ENCODE measurements at regions not wholly inside any gene's neighbourhood (a gene's known extent, or its start where the extent isn't known, plus 50 kb on each side); places are given as distances from the start of the nearest gene placed in this dataset.
A peak's percentile ranks its signal among the peaks of the same experiment; 100 is the strongest.
"Not testable (repeated sequence)": the region's sequence is repeated elsewhere in the genome, so short reads cannot be mapped to it uniquely, and the experiment has no call there.

DNA sequence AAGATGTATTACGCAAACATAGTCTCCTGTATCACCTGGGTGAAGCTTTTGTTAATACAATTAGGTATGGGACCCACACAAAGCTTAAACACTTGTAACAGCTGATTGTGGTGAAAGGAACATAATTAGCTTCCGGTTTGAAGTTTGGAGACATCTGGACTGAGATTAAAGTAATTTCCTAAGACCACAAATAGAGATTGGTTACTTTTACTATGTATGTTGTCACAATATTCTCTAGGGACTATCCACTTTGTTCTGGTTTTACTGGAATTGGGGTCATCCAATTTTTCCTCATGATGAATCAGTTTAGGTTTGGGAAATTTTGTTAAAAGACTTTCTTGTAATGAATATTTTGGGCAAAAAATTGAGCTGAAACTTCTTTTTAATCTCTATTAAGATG, 71.8 kb upstream of the SAMSN1 start:
- H3K4me3 Mint-ChIP-seq: no peak overlapping the region
- H3K27me3 Mint-ChIP-seq: no peaks in the 10 kb centered on the region
- H3K36me3 Mint-ChIP-seq: peaks cover 31 to 55% of the 10 kb centered on the region in 2 donors
- peak overlapping the region; percentile 98 for H3K27ac Mint-ChIP-seq
- ATAC-seq (replicated peaks) (no peak), DNase-seq (no peak)
- peaks cover 13 to 14% of the 10 kb centered on the region in 2 donors for H3K9me3 Mint-ChIP-seq
- H3K4me1 Mint-ChIP-seq: peaks cover 23 to 38% of the 10 kb centered on the region in 2 donors

DNA sequence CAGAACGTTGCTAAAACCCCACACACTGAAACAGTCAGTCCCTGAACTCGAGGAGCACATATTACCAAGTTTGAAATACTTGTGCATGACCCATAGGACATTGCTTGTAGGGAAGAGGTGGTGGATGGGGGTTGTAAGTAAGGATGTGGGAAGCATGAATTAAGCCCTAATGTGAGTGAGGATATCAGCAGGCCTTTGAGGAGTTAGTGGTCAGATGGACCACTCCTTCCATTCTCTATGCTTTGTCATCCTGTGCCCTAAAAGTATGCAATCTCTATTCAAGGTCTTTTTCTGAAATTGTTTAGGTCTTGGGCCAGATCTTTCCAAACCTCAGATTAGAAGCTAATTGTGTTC, 70.9 kb upstream of the SAMSN1 start:
- peak overlapping the region; percentile 98 for H3K27ac Mint-ChIP-seq

DNA sequence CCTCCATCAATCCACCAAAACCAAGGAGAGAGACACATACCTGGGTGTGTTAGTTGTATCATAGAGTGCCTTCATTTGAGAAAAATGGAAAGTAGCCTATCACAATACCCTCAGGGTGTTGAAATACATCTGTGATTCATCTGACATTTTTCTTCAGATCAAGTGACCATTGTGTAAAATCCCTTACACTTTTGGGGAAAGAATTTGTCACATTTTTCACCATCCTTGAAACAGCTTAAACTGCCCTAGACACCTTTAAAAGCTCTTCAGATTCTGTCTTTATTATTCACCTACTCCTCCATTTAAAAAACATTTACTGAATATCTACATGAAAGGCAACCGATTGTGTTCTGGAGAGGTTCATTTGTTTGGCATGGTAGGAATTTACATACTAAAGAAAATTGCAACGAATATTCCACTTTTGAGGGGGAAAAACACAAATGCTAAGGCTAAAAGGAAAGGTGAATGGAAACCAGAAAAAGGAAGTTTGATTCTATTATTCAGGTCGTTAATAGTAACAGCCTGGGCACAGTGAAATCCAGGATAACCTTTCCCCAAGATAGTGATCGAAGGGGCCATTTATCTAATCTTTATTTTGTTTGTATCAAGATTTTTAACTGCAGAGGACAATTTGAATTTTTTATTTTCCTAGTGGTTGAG, 70.4 kb upstream of the SAMSN1 start:
- Mint-ChIP-seq H3K4me3 (peak overlapping the region; percentile 86 to 87), H3K27me3 (no peaks in the 10 kb centered on the region), H3K36me3 (peaks cover 34 to 60% of the 10 kb centered on the region in 2 donors), H3K27ac (peak overlapping the region; percentile 98), H3K4me1 (peaks cover 25 to 41% of the 10 kb centered on the region in 2 donors), H3K9me3 (peaks cover 11% of the 10 kb centered on the region in 2 donors)
- peak; percentile 79 to 82 for ATAC-seq (replicated peaks)
- DNase-seq: no peak

More for the DNA sequence above, 70.9 kb upstream of the SAMSN1 start:
- peak; percentile 13 to 21 for ATAC-seq (replicated peaks)
- DNase-seq: no peak
- Mint-ChIP-seq H3K9me3 (peaks cover 9 to 11% of the 10 kb centered on the region in 2 donors), H3K27me3 (no peaks in the 10 kb centered on the region), H3K36me3 (peaks cover 30 to 56% of the 10 kb centered on the region in 2 donors), H3K4me3 (peak overlapping the region; percentile 86 to 87), H3K4me1 (peaks cover 23 to 38% of the 10 kb centered on the region in 2 donors)

DNA sequence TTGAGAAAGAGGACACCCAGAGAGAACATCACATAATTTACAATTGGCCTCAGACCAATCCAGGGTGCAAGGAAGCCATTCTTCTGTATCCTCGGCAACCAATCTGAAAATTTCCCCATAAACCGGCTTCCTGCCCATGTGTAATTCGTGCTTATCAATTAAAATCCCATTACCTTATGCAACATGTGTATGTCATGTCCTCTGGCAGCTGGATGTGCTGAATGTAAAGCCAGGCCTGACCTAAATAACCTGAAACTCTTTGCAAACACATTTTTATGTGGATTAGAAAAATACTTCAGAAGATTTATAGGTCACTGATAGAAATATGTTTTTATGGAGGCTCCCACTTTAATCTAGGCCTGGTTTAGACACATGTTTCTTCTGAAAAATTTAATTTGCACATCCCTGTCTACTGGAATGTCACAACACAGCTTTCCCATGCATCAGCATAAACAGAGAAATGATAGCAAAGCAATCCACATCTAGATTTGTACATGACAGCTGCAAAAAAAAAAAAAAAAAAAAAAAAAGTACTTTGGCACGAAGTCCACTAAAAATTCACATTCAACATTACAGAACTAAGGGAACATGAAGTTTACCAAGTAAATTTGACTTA, 69.4 kb upstream of the SAMSN1 start:
- DNase-seq: no peak
- Mint-ChIP-seq H3K4me1 (peaks cover 30 to 49% of the 10 kb centered on the region in 2 donors), H3K27me3 (no peaks in the 10 kb centered on the region), H3K27ac (peak overlapping the region; percentile 94), H3K36me3 (peaks cover 45 to 67% of the 10 kb centered on the region in 2 donors), H3K4me3 (peak overlapping the region; percentile 83 to 86), H3K9me3 (peaks cover 12 to 13% of the 10 kb centered on the region in 2 donors)
- no peak for ATAC-seq (replicated peaks)

DNA sequence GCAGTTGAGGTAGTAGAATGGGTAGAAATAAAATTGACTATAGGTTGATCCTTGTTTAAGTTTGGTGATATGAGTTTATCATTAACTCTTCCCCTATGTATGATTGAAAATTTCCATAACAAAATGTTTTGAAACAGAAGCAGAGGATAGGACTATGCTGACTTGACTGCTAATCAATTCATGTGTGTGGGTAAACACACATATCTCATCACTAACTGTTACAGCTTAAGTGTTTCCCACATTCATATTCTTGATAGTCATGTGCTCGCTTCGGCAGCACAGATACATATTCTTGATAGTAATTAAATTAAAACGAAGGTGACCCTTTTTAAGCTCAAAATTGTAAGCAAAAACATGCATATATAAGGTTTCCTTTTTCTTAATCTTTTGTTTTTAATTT, 68.2 kb upstream of the SAMSN1 start:
- no peak for DNase-seq
- H3K36me3 Mint-ChIP-seq: peaks cover 38 to 58% of the 10 kb centered on the region in 2 donors
- peak overlapping the region; percentile 72 to 86 for H3K4me3 Mint-ChIP-seq
- H3K27me3 Mint-ChIP-seq: no peaks in the 10 kb centered on the region
- peaks cover 25 to 40% of the 10 kb centered on the region in 2 donors for H3K4me1 Mint-ChIP-seq
- H3K27ac Mint-ChIP-seq: peak overlapping the region; percentile 73
- peaks cover 6 to 7% of the 10 kb centered on the region in 2 donors for H3K9me3 Mint-ChIP-seq
- ATAC-seq (replicated peaks): no peak

- Mint-ChIP-seq H3K4me3 (peak overlapping the region; percentile 50 to 72), H3K36me3 (peaks cover 38 to 57% of the 10 kb centered on the region in 2 donors), H3K4me1 (peaks cover 25 to 38% of the 10 kb centered on the region in 2 donors), H3K9me3 (peaks cover 6 to 7% of the 10 kb centered on the region in 2 donors), H3K27me3 (no peaks in the 10 kb centered on the region), H3K27ac (no peak overlapping the region)
- no peak for DNase-seq
- no peak for ATAC-seq (replicated peaks)
Observed at GRCh38 chr21:14613486-14614224, 67.5 kb upstream of the SAMSN1 start.

- not testable (repeated sequence) for H3K27me3 Mint-ChIP-seq; H3K4me3 Mint-ChIP-seq; DNase-seq; H3K9me3 Mint-ChIP-seq; ATAC-seq (replicated peaks)
- H3K27ac Mint-ChIP-seq: peak overlapping the region; percentile 88
- peaks cover 47 to 50% of the 10 kb centered on the region in 2 donors for H3K36me3 Mint-ChIP-seq
- peaks cover 9 to 24% of the 10 kb centered on the region in 2 donors for H3K4me1 Mint-ChIP-seq
Observed at GRCh38 chr21:14610119-14610518, 64.0 kb upstream of the SAMSN1 start.

DNA sequence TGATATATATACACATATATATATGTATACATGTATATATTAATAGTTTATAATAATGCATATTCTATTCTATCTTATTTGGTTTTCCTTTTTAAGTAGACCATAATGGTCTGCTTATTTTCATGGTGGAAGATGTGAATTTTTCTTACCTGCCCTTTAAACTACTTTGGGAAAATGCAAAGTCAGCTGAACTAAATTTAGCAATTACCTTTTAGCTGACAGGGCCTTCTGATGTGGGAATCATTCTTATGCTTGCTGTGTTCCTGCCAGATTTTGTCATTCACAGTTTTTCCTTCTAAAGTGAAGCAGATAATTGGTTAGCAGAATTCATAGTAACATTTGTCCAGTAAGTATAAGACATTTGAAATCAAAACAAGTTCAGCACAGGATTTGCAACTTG, 63.2 kb upstream of the SAMSN1 start:
- peaks cover 5 to 6% of the 10 kb centered on the region in 2 donors for H3K9me3 Mint-ChIP-seq
- peaks cover 46 to 51% of the 10 kb centered on the region in 2 donors for H3K36me3 Mint-ChIP-seq
- no peak overlapping the region for H3K27ac Mint-ChIP-seq
- no peak for ATAC-seq (replicated peaks)
- peaks cover 9 to 24% of the 10 kb centered on the region in 2 donors for H3K4me1 Mint-ChIP-seq
- DNase-seq: no peak
- no peak overlapping the region for H3K4me3 Mint-ChIP-seq
- no peaks in the 10 kb centered on the region for H3K27me3 Mint-ChIP-seq

DNA sequence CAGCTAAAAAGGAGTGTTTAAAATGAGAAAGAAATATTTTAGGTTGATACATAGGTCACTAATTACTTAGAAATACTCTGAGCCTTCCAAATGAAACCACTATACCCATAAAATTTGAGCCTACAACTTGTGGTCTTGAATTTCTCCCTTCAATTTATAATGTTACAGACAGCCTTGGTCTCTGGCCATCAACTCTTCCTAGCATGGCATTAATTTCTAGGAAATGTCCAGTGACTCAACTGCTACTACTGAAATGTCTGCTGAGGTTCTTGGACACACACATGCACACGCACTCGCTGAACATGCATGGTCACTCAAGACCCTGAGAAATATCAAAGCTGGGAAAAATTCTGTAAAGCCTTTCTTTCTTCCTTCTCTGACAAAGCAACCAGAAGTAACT, 61.1 kb upstream of the SAMSN1 start:
- ATAC-seq (replicated peaks): no peak
- Mint-ChIP-seq H3K9me3 (peaks cover 3 to 5% of the 10 kb centered on the region in 2 donors), H3K36me3 (peaks cover 48 to 50% of the 10 kb centered on the region in 2 donors), H3K27ac (no peak overlapping the region), H3K4me1 (peaks cover 16 to 36% of the 10 kb centered on the region in 2 donors), H3K4me3 (no peak overlapping the region), H3K27me3 (no peaks in the 10 kb centered on the region)
- DNase-seq: no peak

DNA sequence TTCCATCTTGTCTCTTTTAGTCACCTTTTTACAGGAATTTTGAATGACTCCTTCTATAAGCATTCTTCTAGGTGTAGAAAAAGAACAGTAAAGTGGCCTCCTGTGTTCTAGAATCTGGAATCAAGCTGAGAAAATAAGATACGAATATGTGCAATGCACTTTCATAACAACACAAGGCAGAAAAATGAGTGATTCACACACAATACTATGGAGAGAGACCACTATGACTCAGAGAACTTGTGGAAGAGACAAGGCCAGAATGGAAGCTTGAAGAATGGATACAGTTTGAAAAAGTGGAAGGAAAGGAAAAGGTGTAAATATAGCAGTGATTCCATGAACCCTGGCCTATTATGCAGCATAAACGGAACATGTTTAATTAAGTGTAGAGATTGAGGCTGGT, 57.1 kb upstream of the SAMSN1 start:
- Mint-ChIP-seq H3K36me3 (peaks cover 49 to 61% of the 10 kb centered on the region in 2 donors), H3K9me3 (no peaks in the 10 kb centered on the region), H3K4me1 (peaks cover 6 to 26% of the 10 kb centered on the region in 2 donors), H3K27ac (peak overlapping the region; percentile 1), H3K27me3 (no peaks in the 10 kb centered on the region), H3K4me3 (no peak overlapping the region)
- ATAC-seq (replicated peaks) (no peak), DNase-seq (no peak)

DNA sequence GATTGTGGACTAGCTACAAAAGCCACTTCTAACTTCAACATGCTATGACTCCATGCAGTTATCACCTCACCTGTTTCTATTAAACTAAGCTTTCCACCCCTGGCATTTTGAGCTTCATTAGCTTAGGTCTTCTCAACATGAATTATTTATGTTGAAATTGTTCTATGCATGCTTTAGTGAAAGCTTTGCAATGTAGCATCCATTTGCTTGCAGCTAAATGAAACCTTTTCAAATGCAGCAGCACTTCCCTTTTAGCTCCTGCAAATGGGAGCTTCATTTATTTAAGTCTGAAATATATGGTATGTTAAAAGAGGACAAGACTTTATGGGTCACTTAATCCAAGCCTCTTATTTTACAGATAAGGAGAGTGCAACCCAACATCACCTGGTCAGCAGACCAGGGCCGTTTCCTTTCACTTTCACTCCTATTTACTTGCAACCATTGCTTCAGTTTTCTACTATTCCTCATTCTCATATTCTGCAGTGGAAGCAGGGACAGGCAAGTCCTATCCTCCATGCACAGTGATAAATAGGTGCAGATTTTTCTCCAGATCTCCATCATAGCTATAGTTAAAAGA, 56.4 kb upstream of the SAMSN1 start:
- peak overlapping the region; percentile 18 to 30 for H3K4me3 Mint-ChIP-seq
- ATAC-seq (replicated peaks) (peak; percentile 57), DNase-seq (no peak)
- no peaks in the 10 kb centered on the region for H3K9me3 Mint-ChIP-seq
- no peaks in the 10 kb centered on the region for H3K27me3 Mint-ChIP-seq
- peak overlapping the region; percentile 53 for H3K27ac Mint-ChIP-seq
- peaks cover 47 to 60% of the 10 kb centered on the region in 2 donors for H3K36me3 Mint-ChIP-seq
- H3K4me1 Mint-ChIP-seq: peaks cover 6 to 19% of the 10 kb centered on the region in 2 donors

- H3K36me3 Mint-ChIP-seq: peaks cover 54 to 68% of the 10 kb centered on the region in 2 donors
- H3K27me3 Mint-ChIP-seq: no peaks in the 10 kb centered on the region
- H3K9me3 Mint-ChIP-seq: peaks cover 4 to 5% of the 10 kb centered on the region in 2 donors
- peaks cover 6 to 18% of the 10 kb centered on the region in 2 donors for H3K4me1 Mint-ChIP-seq
- DNase-seq: no peak
- no peak overlapping the region for H3K4me3 Mint-ChIP-seq
- no peak overlapping the region for H3K27ac Mint-ChIP-seq
- ATAC-seq (replicated peaks): no peak
Observed at GRCh38 chr21:14600569-14601297, 54.6 kb upstream of the SAMSN1 start.

DNA sequence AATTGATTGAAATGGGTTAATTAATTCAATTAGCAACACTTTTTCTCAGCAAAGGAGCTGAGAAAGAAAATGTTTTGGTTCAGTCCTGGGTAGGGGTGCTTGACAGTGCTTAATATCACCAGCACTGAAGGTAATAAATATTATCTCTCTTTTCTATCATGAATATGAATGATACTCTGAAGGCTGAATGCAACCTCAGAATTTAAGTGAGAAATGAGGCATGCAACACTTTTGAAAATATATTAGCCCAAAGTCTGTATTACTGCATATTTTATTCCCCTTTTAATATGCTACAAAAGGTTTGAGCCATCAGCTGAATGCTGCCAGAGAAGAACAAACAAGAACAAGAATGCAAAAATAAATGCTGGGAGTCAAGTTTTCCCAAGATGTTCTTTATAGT, 52.0 kb upstream of the SAMSN1 start:
- no peak for ATAC-seq (replicated peaks)

More for the DNA sequence above, 52.0 kb upstream of the SAMSN1 start:
- H3K27me3 Mint-ChIP-seq: no peaks in the 10 kb centered on the region
- no peak overlapping the region for H3K27ac Mint-ChIP-seq
- peaks cover 58 to 73% of the 10 kb centered on the region in 2 donors for H3K36me3 Mint-ChIP-seq
- no peak for DNase-seq
- H3K9me3 Mint-ChIP-seq: peaks cover 4 to 6% of the 10 kb centered on the region in 2 donors
- no peak overlapping the region for H3K4me3 Mint-ChIP-seq
- peaks cover 4 to 14% of the 10 kb centered on the region in 2 donors for H3K4me1 Mint-ChIP-seq
